ENCODE measurements at regions not wholly inside any gene's neighbourhood (a gene's known extent, or its start where the extent isn't known, plus 50 kb on each side); places are given as distances from the start of the nearest gene placed in this dataset.

DNA sequence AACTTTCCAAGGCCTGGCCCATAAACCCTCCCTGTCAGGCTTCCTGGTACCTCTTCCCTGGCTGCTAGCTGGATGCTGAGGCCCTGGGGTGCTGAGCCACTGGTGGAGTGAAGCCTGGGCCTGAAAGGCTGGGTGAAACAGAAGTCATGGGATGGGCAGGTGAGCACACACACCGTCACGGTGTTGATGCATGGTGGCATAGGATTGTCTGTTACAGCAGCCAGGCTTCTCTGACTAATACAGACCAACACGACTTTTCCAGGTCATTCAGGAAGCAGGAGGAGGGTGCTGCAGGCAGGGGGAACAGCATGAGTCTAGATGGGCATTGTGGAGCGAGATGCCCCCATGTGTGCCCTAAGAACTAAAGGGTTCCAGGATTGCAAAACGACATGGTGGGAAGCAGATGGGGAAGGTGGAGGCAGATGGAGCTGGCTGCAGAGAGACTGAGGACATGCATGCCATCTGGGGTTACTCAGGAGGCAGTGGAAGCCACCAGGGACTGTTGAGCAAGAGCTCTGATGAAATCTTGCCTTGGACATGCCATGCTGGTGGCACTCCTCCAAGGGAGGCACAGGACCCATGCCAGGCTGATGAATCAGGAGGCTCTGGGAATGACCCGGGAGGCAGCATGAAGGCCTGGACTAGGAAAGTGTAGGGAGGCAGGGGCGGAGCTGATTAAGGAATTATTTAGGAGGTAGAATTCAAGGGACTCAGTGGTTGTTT is 480.9 kb downstream of the TSN start:
- TF ChIP-seq, protein P1, sequence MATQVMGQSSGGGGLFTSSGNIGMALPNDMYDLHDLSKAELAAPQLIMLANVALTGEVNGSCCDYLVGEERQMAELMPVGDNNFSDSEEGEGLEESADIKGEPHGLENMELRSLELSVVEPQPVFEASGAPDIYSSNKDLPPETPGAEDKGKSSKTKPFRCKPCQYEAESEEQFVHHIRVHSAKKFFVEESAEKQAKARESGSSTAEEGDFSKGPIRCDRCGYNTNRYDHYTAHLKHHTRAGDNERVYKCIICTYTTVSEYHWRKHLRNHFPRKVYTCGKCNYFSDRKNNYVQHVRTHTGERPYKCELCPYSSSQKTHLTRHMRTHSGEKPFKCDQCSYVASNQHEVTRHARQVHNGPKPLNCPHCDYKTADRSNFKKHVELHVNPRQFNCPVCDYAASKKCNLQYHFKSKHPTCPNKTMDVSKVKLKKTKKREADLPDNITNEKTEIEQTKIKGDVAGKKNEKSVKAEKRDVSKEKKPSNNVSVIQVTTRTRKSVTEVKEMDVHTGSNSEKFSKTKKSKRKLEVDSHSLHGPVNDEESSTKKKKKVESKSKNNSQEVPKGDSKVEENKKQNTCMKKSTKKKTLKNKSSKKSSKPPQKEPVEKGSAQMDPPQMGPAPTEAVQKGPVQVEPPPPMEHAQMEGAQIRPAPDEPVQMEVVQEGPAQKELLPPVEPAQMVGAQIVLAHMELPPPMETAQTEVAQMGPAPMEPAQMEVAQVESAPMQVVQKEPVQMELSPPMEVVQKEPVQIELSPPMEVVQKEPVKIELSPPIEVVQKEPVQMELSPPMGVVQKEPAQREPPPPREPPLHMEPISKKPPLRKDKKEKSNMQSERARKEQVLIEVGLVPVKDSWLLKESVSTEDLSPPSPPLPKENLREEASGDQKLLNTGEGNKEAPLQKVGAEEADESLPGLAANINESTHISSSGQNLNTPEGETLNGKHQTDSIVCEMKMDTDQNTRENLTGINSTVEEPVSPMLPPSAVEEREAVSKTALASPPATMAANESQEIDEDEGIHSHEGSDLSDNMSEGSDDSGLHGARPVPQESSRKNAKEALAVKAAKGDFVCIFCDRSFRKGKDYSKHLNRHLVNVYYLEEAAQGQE (IDR thresholded peaks at IDR 0.05; ENCODE audit: insufficient read depth in 1 of 2, low read depth in 2 of 2, low read length in 2 of 2), result no peak
- TF ChIP-seq FOXP2 (optimal IDR thresholded peaks at IDR 0.05; ENCODE audit: borderline replicate concordance, extremely low read depth, extremely low read length, insufficient read depth), result no peak
- TF ChIP-seq POLR2AphosphoS5 (IDR thresholded peaks at IDR 0.05; ENCODE audit: low read depth, low read length), result no peak

Data from PFSK-1 (cell line).